HEK293 (cell line): ENCODE measurements at regions not wholly inside any gene's neighbourhood (a gene's known extent, or its start where the extent isn't known, plus 50 kb on each side); places are given as distances from the start of the nearest gene placed in this dataset.

ENCODE experiments used
- CTCF ChIA-PET: fragments of 350-600 bp; formaldehyde crosslinking; extraction: SDS; loops from one replicate; lab custom pipeline; 2021; ENCODE audit warnings: antibody characterized with exemption; lab: Yijun Ruan, JAX
- POLR2A ChIA-PET: fragments of 300-600 bp; formaldehyde crosslinking; extraction: SDS; loops from one replicate; lab custom pipeline; 2020; ENCODE audit warnings: antibody characterized with exemption, inconsistent platforms; lab: Yijun Ruan, JAX
- H3K27ac ChIP-seq: fragments of 200-500 bp; sonication (Bioruptor generic); 2 replicates; pipeline ENCODE4 v1.5.1; 2014; ENCODE audit warnings: low read depth, low read length, control low read depth, inconsistent platforms; ENCODE audit errors: extremely low read depth
- H3K36me3 ChIP-seq, 2 experiments: fragments of 200-500 bp in 1 of 2; sonication (Bioruptor generic) in 1 of 2; 1 replicate in 1 of 2; 2 replicates in 1 of 2; pipeline ENCODE4 v1.5.1; 2014 to 2017; ENCODE audit warnings: inconsistent platforms in 2 of 2, low read length in 2 of 2; ENCODE audit not compliant: control insufficient read depth in 2 of 2, insufficient read depth in 1 of 2
- H3K4me1 ChIP-seq: fragments of 200-500 bp; sonication (Bioruptor generic); 2 replicates; pipeline ENCODE4 v1.5.1; 2014; ENCODE audit warnings: mild to moderate bottlenecking, low read length, inconsistent platforms; ENCODE audit not compliant: control insufficient read depth, insufficient read depth
- H3K4me3 ChIP-seq: 2 replicates; pipeline ENCODE4 v1.5.1; 2011; ENCODE audit warnings: low read depth, mild to moderate bottlenecking, control low read depth, low read length, moderate library complexity
- H3K9me3 ChIP-seq: fragments of 200-500 bp; sonication (Bioruptor generic); 2 replicates; pipeline ENCODE4 v1.5.1; 2014; ENCODE audit warnings: low read depth, low read length, inconsistent platforms; ENCODE audit not compliant: control insufficient read depth, insufficient read depth
- EGR2 ChIP-seq: fragments of 450-650 bp; formaldehyde crosslinking; IDR thresholded peaks from 2 replicates; pipeline ENCODE4 v1.5.1; 2016; ENCODE audit warnings: low read depth, missing biosample characterization, missing genetic modification characterization
- GFI1B ChIP-seq: fragments of 450-650 bp; formaldehyde crosslinking; IDR thresholded peaks from 2 replicates; pipeline ENCODE4 v1.5.1; 2016; ENCODE audit warnings: missing biosample characterization, missing genetic modification characterization
- MYNN ChIP-seq: fragments of 450-650 bp; formaldehyde crosslinking; IDR thresholded peaks from 2 replicates; pipeline ENCODE4 v1.5.1; 2016; ENCODE audit warnings: missing biosample characterization, missing genetic modification characterization, borderline replicate concordance
- PRDM1 ChIP-seq: fragments of 450-650 bp; formaldehyde crosslinking; IDR thresholded peaks from 2 replicates; pipeline ENCODE4; 2016; ENCODE audit warnings: missing biosample characterization, missing genetic modification characterization
- ZBTB1 ChIP-seq: fragments of 450-650 bp; formaldehyde crosslinking; IDR thresholded peaks from 2 replicates; pipeline ENCODE4 v1.5.1; 2016; ENCODE audit warnings: missing biosample characterization, missing genetic modification characterization
- ZFP41 ChIP-seq: fragments of 450-650 bp; formaldehyde crosslinking; IDR thresholded peaks from 2 replicates; pipeline ENCODE4 v1.5.1; 2016; ENCODE audit warnings: missing biosample characterization, missing genetic modification characterization, borderline replicate concordance
- ZNF157 ChIP-seq: fragments of 450-650 bp; formaldehyde crosslinking; IDR thresholded peaks from 2 replicates; pipeline ENCODE4 v1.5.1; 2016; ENCODE audit warnings: missing biosample characterization, missing genetic modification characterization
- ZNF2 ChIP-seq: fragments of 450-650 bp; formaldehyde crosslinking; IDR thresholded peaks from 2 replicates; pipeline ENCODE4 v1.5.1; 2016; ENCODE audit warnings: missing biosample characterization, missing genetic modification characterization
- ZNF202 ChIP-seq: fragments of 450-650 bp; formaldehyde crosslinking; IDR thresholded peaks from 2 replicates; pipeline ENCODE4 v1.5.1; 2016; ENCODE audit warnings: missing biosample characterization, missing genetic modification characterization, borderline replicate concordance
- ZNF292 ChIP-seq: fragments of 450-650 bp; formaldehyde crosslinking; IDR thresholded peaks from 2 replicates; pipeline ENCODE4 v1.5.1; 2016; ENCODE audit warnings: low read depth, missing biosample characterization, missing genetic modification characterization, borderline replicate concordance
- ZNF350 ChIP-seq: fragments of 450-650 bp; formaldehyde crosslinking; IDR thresholded peaks from 2 replicates; pipeline ENCODE4 v1.5.0; 2017; ENCODE audit warnings: missing biosample characterization, mild to moderate bottlenecking, missing genetic modification characterization
- ZNF423 ChIP-seq: fragments of 450-650 bp; formaldehyde crosslinking; IDR thresholded peaks from 2 replicates; pipeline ENCODE4 v1.5.1; 2016; ENCODE audit warnings: missing biosample characterization, missing genetic modification characterization
- ZNF48 ChIP-seq: fragments of 450-650 bp; formaldehyde crosslinking; IDR thresholded peaks from 2 replicates; pipeline ENCODE4 v1.5.1; 2016; ENCODE audit warnings: missing biosample characterization, missing genetic modification characterization
- ZNF501 ChIP-seq: fragments of 450-650 bp; formaldehyde crosslinking; IDR thresholded peaks from 2 replicates; pipeline ENCODE4 v1.5.1; 2016; ENCODE audit warnings: missing biosample characterization, missing genetic modification characterization
- ZNF555 ChIP-seq: fragments of 450-650 bp; formaldehyde crosslinking; conservative IDR thresholded peaks from 2 replicates; pipeline ENCODE4 v1.5.1; 2017; ENCODE audit warnings: missing biosample characterization, mild to moderate bottlenecking, missing genetic modification characterization, inconsistent platforms
- ZNF785 ChIP-seq: fragments of 450-650 bp; formaldehyde crosslinking; IDR thresholded peaks from 2 replicates; pipeline ENCODE4 v1.5.1; 2016; ENCODE audit warnings: missing biosample characterization, missing genetic modification characterization
- ZNF830 ChIP-seq: fragments of 450-650 bp; IDR thresholded peaks from 2 replicates; pipeline ENCODE4 v1.5.0; 2018; ENCODE audit warnings: missing biosample characterization, missing genetic modification characterization, low read depth, mild to moderate bottlenecking, moderate library complexity
- ZSCAN30 ChIP-seq: fragments of 450-650 bp; IDR thresholded peaks from 2 replicates; pipeline ENCODE4 v1.5.1; 2018; ENCODE audit warnings: missing biosample characterization, mild to moderate bottlenecking, missing genetic modification characterization, moderate library complexity
- TF ChIP-seq, protein P1 (sequence below): fragments of 450-650 bp; formaldehyde crosslinking; IDR thresholded peaks from 2 replicates; pipeline ENCODE4 v1.5.1; 2016; ENCODE audit warnings: missing biosample characterization, missing genetic modification characterization
- TF ChIP-seq, protein P2 (sequence below): fragments of 450-650 bp; formaldehyde crosslinking; IDR thresholded peaks from 2 replicates; pipeline ENCODE4 v1.5.1; 2016; ENCODE audit warnings: missing biosample characterization, missing genetic modification characterization
- TF ChIP-seq, protein P3 (sequence below): fragments of 450-650 bp; formaldehyde crosslinking; optimal IDR thresholded peaks from 2 replicates; pipeline ENCODE3; 2016; ENCODE audit warnings: missing biosample characterization, mild to moderate bottlenecking, missing genetic modification characterization
- TF ChIP-seq, protein P4 (sequence below): fragments of 450-650 bp; formaldehyde crosslinking; IDR thresholded peaks from 2 replicates; pipeline ENCODE4 v1.5.1; 2016; ENCODE audit warnings: missing biosample characterization, missing genetic modification characterization, low read depth
- TF ChIP-seq, protein P5 (sequence below): fragments of 450-650 bp; formaldehyde crosslinking; IDR thresholded peaks from 2 replicates; pipeline ENCODE4 v1.5.1; 2016; ENCODE audit warnings: missing biosample characterization, missing genetic modification characterization, low read depth

DNA sequence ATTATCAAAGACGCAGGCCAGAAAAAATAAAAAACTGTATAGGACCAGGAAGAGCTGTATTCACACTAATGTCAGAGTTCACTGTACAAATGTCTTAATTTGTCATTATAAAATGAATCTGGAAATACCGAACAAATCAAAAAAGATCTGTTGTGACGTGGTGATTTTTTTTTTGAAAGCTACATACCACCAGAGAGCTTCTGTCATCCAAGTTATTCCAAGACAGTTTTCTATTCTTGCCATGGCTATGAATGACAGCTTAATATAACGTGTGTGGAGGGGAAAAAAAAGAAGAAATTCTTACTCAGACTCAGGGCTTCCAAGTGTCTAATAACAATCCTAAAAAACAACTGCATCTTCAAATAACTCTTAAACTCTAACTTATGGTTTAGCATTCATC lies 328.8 kb upstream of the BTBD3 start:
- Histone ChIP-seq H3K9me3 (no peaks in the 10 kb centered on the region), H3K4me1 (no peaks in the 10 kb centered on the region), H3K36me3 (no peaks in the 10 kb centered on the region), H3K4me3 (no peak overlapping the region), H3K27ac (no peak overlapping the region)
- CTCF ChIA-PET = interaction anchor here (0.6 kb wide), 1 partner anchor 494 kb away, joined by 4 read pairs; no protein-coding TSS in a partner anchor
- TF ChIP-seq, protein P1, sequence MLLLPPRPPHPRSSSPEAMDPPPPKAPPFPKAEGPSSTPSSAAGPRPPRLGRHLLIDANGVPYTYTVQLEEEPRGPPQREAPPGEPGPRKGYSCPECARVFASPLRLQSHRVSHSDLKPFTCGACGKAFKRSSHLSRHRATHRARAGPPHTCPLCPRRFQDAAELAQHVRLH = no peak
- no peak for TF ChIP-seq MYNN (tag by site-specific recombination)
- TF ChIP-seq ZNF785 (tag by site-specific recombination) = no peak
- TF ChIP-seq ZNF350 (tag by site-specific recombination) = no peak
- TF ChIP-seq ZBTB1 (tag by site-specific recombination) = no peak
- no peak for TF ChIP-seq ZSCAN30
- TF ChIP-seq EGR2 = no peak
- TF ChIP-seq PRDM1 (tag by site-specific recombination) = no peak
- TF ChIP-seq, protein P2, sequence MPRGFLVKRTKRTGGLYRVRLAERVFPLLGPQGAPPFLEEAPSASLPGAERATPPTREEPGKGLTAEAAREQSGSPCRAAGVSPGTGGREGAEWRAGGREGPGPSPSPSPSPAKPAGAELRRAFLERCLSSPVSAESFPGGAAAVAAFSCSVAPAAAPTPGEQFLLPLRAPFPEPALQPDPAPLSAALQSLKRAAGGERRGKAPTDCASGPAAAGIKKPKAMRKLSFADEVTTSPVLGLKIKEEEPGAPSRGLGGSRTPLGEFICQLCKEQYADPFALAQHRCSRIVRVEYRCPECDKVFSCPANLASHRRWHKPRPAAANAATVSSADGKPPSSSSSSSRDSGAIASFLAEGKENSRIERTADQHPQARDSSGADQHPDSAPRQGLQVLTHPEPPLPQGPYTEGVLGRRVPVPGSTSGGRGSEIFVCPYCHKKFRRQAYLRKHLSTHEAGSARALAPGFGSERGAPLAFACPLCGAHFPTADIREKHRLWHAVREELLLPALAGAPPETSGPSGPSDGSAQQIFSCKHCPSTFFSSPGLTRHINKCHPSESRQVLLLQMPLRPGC = no peak
- TF ChIP-seq, protein P3, sequence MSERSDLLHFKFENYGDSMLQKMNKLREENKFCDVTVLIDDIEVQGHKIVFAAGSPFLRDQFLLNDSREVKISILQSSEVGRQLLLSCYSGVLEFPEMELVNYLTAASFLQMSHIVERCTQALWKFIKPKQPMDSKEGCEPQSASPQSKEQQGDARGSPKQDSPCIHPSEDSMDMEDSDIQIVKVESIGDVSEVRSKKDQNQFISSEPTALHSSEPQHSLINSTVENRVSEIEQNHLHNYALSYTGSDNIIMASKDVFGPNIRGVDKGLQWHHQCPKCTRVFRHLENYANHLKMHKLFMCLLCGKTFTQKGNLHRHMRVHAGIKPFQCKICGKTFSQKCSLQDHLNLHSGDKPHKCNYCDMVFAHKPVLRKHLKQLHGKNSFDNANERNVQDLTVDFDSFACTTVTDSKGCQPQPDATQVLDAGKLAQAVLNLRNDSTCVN (tag by site-specific recombination) = no peak
- TF ChIP-seq ZNF292 (tag by site-specific recombination) = no peak
- no peak for TF ChIP-seq ZNF555
- TF ChIP-seq ZNF48 (tag by site-specific recombination) = no peak
- no peak for TF ChIP-seq GFI1B (tag by site-specific recombination)
- no peak for TF ChIP-seq ZFP41 (tag by site-specific recombination)
- TF ChIP-seq, protein P4, sequence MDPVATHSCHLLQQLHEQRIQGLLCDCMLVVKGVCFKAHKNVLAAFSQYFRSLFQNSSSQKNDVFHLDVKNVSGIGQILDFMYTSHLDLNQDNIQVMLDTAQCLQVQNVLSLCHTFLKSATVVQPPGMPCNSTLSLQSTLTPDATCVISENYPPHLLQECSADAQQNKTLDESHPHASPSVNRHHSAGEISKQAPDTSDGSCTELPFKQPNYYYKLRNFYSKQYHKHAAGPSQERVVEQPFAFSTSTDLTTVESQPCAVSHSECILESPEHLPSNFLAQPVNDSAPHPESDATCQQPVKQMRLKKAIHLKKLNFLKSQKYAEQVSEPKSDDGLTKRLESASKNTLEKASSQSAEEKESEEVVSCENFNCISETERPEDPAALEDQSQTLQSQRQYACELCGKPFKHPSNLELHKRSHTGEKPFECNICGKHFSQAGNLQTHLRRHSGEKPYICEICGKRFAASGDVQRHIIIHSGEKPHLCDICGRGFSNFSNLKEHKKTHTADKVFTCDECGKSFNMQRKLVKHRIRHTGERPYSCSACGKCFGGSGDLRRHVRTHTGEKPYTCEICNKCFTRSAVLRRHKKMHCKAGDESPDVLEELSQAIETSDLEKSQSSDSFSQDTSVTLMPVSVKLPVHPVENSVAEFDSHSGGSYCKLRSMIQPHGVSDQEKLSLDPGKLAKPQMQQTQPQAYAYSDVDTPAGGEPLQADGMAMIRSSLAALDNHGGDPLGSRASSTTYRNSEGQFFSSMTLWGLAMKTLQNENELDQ (tag by site-specific recombination) = no peak
- TF ChIP-seq ZNF202 (tag by site-specific recombination) = no peak
- TF ChIP-seq ZNF830 (tag by site-specific recombination) = no peak
- TF ChIP-seq ZNF157 (tag by site-specific recombination) = no peak
- POLR2A ChIA-PET = no interaction called here

DNA sequence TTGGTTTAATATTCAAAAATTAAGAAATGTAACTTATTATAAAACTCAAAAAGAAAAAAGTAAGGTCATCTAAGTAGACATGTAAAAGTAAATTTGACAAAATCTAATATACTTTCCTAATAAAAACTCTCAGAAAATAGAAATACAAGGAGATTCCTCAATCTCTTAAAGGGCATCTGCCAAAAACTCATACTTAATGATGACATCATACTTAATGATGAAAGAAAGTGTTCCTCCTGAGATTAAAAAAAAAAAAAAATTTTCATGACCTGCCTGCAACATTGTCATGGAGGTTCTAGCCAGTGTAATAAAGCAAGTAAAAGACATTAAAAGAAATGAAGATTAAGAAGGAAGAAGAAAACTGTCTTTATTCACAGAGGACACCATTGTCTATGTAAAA lies 325.7 kb upstream of the BTBD3 start:
- Histone ChIP-seq H3K36me3 (no peaks in the 10 kb centered on the region), H3K4me1 (no peaks in the 10 kb centered on the region), H3K27ac (no peak overlapping the region), H3K9me3 (no peaks in the 10 kb centered on the region), H3K4me3 (no peak overlapping the region)
- no peak for TF ChIP-seq ZNF501 (tag by site-specific recombination)
- TF ChIP-seq, protein P5, sequence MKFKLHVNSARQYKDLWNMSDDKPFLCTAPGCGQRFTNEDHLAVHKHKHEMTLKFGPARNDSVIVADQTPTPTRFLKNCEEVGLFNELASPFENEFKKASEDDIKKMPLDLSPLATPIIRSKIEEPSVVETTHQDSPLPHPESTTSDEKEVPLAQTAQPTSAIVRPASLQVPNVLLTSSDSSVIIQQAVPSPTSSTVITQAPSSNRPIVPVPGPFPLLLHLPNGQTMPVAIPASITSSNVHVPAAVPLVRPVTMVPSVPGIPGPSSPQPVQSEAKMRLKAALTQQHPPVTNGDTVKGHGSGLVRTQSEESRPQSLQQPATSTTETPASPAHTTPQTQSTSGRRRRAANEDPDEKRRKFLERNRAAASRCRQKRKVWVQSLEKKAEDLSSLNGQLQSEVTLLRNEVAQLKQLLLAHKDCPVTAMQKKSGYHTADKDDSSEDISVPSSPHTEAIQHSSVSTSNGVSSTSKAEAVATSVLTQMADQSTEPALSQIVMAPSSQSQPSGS (tag by site-specific recombination) = peak; percentile 74
- no peak for TF ChIP-seq ZNF423
- no peak for TF ChIP-seq ZNF2 (tag by site-specific recombination)
- no peak for TF ChIP-seq ZNF48 (tag by site-specific recombination)
- ChIA-PET CTCF (no interaction called here), POLR2A (no interaction called here)
